ENCODE measurements at regions not wholly inside any gene's neighbourhood (a gene's known extent, or its start where the extent isn't known, plus 50 kb on each side); places are given as distances from the start of the nearest gene placed in this dataset.
A peak's percentile ranks its signal among the peaks of the same experiment; 100 is the strongest.
"Not testable (repeated sequence)": the region's sequence is repeated elsewhere in the genome, so short reads cannot be mapped to it uniquely, and the experiment has no call there.

- DNase-seq (ENCODE audit: low spot score), result no peak
Observed at GRCh38 chr10:25076506-25077177, 60.2 kb downstream of the THNSL1 start.

DNA sequence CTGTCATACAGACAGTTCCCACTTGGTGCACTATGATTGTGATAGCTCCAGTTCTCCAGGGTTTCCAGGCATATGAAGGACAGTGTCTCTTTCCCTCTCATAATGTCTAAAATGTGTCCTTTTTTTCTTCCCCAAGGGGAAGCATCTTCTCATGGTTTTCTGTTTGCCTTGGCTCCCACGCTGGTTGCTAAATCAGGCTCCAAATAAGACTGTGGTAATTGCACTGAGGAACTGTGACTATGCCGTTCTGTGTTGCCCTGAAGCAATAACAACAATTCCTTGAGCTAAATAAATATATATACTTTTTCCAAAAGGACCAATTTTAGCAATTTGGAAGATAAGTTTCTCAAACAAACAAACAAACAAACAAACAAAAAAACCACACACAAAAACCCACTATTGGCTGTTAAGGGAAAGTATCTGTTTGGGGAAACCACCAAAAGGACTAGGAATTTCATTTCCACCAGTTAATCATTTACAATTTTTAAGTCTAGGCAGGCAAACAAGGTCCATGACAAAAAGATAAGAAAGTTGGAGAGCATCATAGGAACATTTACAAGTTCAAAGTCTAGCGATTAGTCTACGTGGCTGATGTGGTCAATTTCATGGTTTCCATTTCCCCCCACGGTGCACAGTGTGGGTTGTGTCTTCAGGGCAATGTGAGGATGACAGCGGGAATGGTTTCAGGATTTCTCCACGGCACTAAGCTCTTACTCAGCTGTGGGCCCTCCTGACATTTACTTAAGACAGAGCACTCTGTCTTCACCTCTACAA lies 62.4 kb downstream of the THNSL1 start:
- no peak for DNase-seq (ENCODE audit: low spot score)

DNA sequence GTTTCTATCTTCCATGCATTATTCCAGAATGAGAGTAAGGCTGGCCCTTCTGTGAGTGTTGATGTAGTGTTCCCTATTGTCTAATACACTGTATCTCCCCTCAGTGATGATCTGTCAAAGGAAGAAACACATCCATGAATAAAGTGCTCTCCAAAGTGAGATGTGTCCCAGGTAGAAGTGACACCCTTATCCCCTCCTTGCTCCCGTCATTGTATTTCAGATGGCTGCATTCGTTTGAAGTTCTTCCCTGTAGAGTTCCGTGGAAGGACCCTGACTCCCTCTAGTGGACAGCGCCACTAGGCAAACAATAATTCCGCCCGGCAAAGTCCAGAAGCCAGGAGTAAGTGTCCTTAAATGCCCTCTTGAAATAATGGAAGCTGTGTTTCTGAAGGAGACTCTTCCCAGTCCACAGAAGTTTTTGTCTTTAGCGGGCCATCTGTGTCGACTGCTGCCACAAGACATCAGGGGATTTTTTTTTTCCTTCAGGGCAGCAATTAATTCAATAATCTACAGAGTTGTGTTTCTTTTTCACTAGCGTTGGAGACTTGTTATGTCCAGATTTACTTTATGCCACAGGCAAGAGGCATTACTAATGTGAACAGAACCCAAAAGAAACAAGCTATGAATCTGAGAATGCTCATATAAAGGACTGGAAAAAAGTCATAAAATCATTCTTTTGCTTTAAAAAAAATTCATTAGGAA lies 64.6 kb downstream of the THNSL1 start:
- peak; percentile 47 for DNase-seq (ENCODE audit: low spot score)

- DNase-seq (ENCODE audit: low spot score), result no peak
Observed at GRCh38 chr10:25082276-25083204, 66.1 kb downstream of the THNSL1 start.

DNA sequence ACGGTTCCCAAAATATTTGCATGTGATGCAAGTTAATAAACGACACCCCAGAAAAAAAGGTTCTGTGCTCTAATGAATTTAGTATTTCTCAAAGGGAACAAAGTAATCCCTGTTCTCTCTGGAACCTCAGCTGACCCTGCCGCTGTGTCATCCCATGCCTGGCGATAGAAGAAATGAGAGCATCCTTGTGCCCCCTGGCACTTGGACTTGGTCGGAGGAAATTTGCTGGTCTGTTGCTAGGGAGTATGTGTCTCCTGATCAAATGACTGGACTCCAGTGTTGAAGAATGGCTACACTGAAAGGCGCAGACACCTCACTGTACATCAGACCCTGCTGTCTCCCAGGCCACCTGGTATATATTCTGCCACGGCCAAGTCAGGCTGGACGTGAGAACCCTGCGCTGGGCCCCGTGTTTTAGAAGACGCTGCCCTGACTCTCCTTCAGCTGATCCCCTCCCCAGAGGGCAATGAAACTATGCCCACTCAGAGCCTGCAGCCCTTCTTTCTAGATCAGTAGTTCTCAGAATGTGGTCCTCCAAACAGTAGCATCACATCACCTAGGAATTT lies 67.2 kb downstream of the THNSL1 start:
- DNase-seq (ENCODE audit: low spot score), result no peak

- DNase-seq (ENCODE audit: low spot score), result no peak
Observed at GRCh38 chr10:25084447-25084846, 68.0 kb downstream of the THNSL1 start.

DNA sequence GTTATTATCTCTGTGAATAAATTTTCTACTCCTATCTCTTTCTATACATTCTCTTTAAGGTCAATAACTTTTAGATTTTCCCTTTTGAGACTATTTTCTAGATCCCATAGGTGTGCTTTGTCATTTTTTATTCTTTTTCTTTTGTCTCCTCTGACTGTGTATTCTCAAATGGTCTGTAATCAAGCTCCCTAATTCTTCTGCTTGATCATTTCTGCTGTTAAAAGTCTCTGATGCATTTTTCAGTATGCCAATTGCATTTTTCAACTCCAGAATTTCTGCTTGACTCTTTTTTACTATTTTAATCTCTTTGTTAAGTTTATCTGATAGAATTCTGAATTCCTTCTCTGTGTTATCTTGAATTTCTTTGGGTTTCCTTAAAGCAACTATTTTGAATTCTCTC lies 78.2 kb downstream of the THNSL1 start:
- no peak for DNase-seq (ENCODE audit: low spot score)

GRCh38 chr10:25097669-25098411 lies 77.0 kb upstream of the GPR158 start:
- no peak for DNase-seq (ENCODE audit: low spot score)

DNA sequence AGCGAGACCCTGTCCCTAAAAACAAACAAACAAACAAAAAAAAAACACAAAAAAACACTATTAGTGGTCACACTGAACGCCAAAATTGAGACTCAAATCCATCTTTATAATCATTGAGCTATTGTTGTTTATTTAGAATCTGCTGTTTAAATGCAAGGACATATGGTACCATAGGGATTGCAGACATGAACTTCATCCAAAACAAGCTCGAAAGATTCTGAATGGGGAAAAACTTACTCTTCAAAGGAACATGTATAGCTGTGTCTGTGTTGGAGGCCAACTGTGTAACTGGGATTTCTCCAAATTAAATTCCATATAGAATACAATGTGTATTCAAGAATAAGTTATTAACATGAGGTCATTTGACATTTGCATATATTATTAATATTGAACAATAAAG lies 74.7 kb upstream of the GPR158 start:
- no peak for DNase-seq (ENCODE audit: low spot score)

DNA sequence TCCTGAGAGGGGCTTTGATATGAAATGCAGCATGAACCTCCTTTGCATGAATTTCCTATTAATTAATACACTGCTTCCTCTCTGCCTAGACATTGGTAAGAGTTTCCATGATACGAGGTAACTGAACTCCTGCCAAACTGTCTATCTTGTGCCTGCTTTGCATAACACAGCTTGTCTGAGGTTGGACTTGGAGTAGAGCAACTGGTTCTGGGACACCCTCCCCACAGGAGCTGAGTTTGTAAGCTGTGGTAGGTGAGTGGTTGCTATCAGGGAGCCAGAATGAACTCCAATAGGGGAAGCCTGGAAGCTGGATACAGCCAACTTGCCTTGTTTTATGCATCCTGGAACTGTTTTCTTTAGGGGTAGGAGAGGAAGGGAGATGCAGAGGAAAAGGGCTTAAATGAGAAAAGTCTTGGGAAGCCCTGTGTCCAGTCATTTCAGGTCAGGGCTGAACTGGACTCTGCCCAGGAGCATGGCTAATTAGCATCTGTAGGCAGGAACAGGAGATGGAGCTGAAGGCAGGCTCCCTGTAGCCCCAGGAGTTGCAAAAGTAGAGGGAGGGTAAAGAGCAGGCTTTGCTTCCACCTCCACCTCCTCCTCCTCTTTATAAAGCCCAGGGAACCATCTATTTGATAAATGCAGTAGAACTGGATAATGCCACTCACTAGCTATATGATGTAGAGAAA lies 73.2 kb upstream of the GPR158 start:
- no peak for DNase-seq (ENCODE audit: low spot score)

DNA sequence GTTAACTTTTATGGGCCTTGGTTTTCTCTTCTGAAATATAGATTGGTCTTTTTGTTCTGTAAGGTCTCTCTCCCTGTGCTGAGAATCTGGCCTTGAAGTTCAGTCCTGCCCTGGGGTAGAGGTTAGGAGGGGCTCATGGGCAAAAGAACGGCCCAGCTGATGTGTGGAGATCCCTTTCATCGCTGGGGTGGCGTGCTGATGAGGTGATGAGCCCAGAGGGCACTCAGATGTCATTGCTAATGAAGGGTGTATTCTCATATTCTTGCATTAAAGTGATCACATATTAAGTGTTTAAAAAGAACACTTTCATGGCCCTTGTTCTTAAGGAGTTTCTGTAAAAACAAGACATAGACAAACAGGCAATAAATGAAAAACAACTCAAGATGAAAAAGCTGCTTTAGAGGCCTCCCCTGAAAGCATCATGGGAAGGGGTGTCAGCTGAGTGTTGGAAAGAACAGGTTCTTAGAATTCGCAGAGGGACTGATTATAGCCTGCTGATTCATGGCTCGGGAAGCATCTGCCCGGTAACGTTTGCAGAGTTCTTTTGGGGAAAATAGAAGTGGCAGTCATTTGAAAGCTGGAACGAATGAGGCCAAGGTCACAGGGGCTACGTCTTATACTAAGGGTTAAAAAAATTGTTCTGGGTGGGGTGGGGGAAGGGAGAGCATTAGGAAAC lies 72.5 kb upstream of the GPR158 start:
- DNase-seq (ENCODE audit: low spot score), result no peak

GRCh38 chr10:25103703-25104102 lies 71.1 kb upstream of the GPR158 start:
- no peak for DNase-seq (ENCODE audit: low spot score)

DNA sequence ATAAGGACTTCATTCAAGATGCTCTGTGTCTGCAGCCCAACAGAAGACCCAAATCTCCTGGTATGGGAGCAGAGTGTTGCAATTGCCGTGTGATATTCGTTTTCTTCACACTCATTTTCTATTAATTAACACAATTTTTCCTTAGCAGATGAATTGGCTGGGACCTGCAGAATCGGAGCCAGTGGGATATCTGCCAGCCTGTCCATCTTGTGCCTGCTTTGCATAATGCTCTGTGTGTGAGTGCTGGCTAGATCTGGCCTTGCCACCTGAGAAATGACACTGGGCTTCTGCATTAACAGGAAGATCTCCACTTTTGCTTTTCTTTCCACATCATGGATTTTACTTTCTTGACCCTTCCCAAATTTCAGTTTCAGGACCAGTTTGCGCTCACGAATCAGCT lies 70.4 kb upstream of the GPR158 start:
- DNase-seq (ENCODE audit: low spot score), result no peak

DNA sequence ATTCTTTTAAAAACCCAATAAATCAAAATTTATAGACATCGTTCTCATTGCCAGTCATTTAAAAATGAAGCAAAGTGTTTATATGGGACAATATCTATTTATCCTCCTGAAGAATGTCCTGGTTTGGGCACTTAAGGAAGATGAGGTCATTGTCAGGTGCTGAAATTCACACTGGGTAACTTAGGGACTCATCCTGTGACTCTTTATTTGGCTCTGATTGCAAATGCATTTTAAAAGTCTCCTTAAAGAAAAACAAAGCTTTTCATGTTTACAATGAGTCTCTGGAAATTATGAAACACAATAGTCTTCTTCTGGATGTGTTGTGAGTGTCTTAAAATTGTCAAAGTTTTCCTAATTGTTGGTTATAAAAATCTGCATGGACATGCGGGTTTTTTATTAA lies 69.5 kb upstream of the GPR158 start:
- DNase-seq (ENCODE audit: low spot score), result no peak

- DNase-seq (ENCODE audit: low spot score), result no peak
Observed at GRCh38 chr10:25105743-25106260, 69.0 kb upstream of the GPR158 start.

GRCh38 chr10:25107756-25108155 lies 67.0 kb upstream of the GPR158 start:
- DNase-seq (ENCODE audit: low spot score), result no peak

- DNase-seq (ENCODE audit: low spot score), result not testable (repeated sequence)
Observed at GRCh38 chr10:25109896-25110295, 64.9 kb upstream of the GPR158 start.

DNA sequence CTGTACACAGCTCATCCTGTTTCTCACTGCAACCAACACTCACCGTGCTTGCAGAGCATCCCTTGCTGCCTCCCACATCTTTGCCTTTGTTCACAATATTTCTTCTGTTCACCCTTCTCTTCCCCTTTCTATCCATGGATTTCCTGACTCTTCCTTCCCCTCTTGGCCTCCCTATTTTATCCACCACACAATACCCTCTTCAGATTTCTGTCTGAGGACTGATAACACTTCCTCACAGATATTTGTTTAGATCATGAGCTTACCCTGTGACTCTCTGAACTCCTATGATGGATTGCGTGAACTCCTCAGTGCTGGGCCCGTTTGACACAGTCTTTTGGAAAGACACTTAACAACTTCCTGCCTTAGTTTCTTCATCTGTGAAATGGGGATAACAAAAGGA lies 62.8 kb upstream of the GPR158 start:
- no peak for DNase-seq (ENCODE audit: low spot score)

DNA sequence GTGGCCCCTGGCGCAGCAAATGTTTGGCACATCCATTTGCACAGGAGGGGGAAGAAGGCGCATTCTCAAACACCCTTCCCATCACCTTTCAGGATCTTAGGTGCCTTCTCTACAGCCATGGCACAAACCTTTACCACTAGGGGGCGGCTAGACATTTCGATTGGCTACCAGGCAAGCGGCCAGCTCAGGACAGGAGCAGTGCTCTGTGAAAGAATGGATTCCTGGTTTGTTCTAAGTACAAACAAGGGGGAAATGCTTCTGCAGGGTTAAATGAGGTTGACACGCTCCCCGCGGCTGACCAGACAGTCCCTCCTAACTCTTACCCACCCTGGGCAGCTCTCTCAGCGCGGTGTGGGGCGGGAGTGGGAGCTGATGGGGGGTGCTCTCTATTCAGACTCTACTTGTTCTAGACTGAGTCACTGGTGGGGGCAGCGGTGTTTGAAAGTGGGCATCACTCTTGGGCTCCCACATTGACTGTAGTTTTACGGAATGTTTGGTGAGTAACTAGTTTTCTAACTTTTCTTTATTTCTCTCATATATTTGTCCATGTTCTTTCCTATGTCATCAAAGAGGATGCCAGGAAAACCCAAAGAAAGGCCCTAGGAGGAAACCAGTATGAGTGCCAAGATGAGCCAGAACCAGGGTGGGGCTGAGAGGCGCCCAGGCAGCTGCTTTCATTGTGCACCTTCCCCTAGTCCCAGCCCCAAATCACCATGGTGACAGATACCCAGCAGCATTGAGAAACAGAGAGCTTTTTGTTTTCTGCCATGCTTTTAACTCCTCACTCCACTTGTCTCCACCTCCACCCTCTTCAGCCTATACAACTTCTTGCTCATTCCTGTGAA lies 61.4 kb upstream of the GPR158 start:
- peak; percentile 28 for DNase-seq (ENCODE audit: low spot score)
